Neural cell (in vitro differentiated cells): ENCODE measurements at regions not wholly inside any gene's neighbourhood (a gene's known extent, or its start where the extent isn't known, plus 50 kb on each side); places are given as distances from the start of the nearest gene placed in this dataset.

Experiments used
- H2AFZ ChIP-seq: fragments of 200-600, 300-800 bp; sonication (generic), shearing (Covaris generic); 2 replicates; pipeline ENCODE4 v1.6.0; 2014; ENCODE audit warnings: low read depth, mild to moderate bottlenecking, antibody characterized with exemption, low read length, moderate library complexity
- H3F3A ChIP-seq: fragments of 200-600 bp; shearing (Covaris generic); 2 replicates; pipeline ENCODE4 v1.6.1; 2016; ENCODE audit warnings: mild to moderate bottlenecking, moderate library complexity, mixed read lengths, antibody characterized with exemption, low read length; ENCODE audit not compliant: insufficient read depth, poor library complexity, severe bottlenecking
- H3K27ac ChIP-seq: fragments of 200-600, 300-800 bp; sonication (generic), shearing (Covaris generic); 2 replicates; pipeline ENCODE4 v1.5.1; 2014; ENCODE audit warnings: mild to moderate bottlenecking, low read length, moderate library complexity
- H3K27me3 ChIP-seq: fragments of 300-800, 200-600 bp; sonication (generic), shearing (Covaris generic); 2 replicates; pipeline ENCODE4 v1.6.0; 2014; ENCODE audit warnings: mild to moderate bottlenecking, low read depth, low read length, moderate library complexity; ENCODE audit not compliant: insufficient read depth
- H3K36me3 ChIP-seq: fragments of 300-800, 200-600 bp; sonication (generic), shearing (Covaris generic); 2 replicates; pipeline ENCODE4 v1.5.1; 2014; ENCODE audit warnings: mild to moderate bottlenecking, antibody characterized with exemption, low read length, moderate library complexity; ENCODE audit not compliant: insufficient read depth
- H3K4me2 ChIP-seq: fragments of 300-800, 200-600 bp; sonication (generic), shearing (Covaris generic); 2 replicates; pipeline ENCODE4 v1.6.0; 2014; ENCODE audit warnings: mild to moderate bottlenecking, low read length
- H3K4me3 ChIP-seq: fragments of 300-800, 200-600 bp; sonication (generic), shearing (Covaris generic); 2 replicates; pipeline ENCODE4 v1.5.1; 2014; ENCODE audit warnings: mild to moderate bottlenecking, low read length, moderate library complexity
- H3K79me2 ChIP-seq: fragments of 200-600 bp; shearing (Covaris generic); replicated peaks from 2 replicates; pipeline ENCODE4 v1.6.0; 2014; ENCODE audit warnings: mild to moderate bottlenecking, low read length, moderate library complexity; ENCODE audit not compliant: insufficient read depth
- H3K9ac ChIP-seq: fragments of 300-800, 200-600 bp; sonication (generic), shearing (Covaris generic); 2 replicates; pipeline ENCODE4 v1.6.1; 2016; ENCODE audit warnings: mild to moderate bottlenecking, low read length, mixed read lengths
- H3K9me2 ChIP-seq: fragments of 200-600 bp; shearing (Covaris generic); 2 replicates; pipeline ENCODE4 v1.6.1; 2016; ENCODE audit warnings: mild to moderate bottlenecking, low read length, mixed read lengths; ENCODE audit not compliant: insufficient read depth
- H3K9me3 ChIP-seq: fragments of 200-600, 300-800 bp; sonication (generic), shearing (Covaris generic); 2 replicates; pipeline ENCODE4 v1.6.1; 2016; ENCODE audit warnings: mild to moderate bottlenecking, mixed run types, low read length, moderate library complexity, mixed read lengths
- H4K20me1 ChIP-seq: fragments of 200-600 bp; shearing (Covaris generic); 2 replicates; pipeline ENCODE4 v1.6.1; 2016; ENCODE audit warnings: mild to moderate bottlenecking, mixed run types; ENCODE audit not compliant: insufficient read depth
- CTCF ChIP-seq: fragments of 450-650 bp; IDR thresholded peaks from 2 replicates; pipeline ENCODE4 v1.5.1; 2014; ENCODE audit warnings: antibody characterized with exemption, mild to moderate bottlenecking, moderate library complexity; ENCODE audit not compliant: poor library complexity, severe bottlenecking
- EP300 ChIP-seq: fragments of 450-650 bp; conservative IDR thresholded peaks from 2 replicates; pipeline ENCODE4 v1.6.1; 2014; ENCODE audit warnings: antibody characterized with exemption, mild to moderate bottlenecking, moderate library complexity; ENCODE audit not compliant: poor library complexity, severe bottlenecking
- EZH2 ChIP-seq: fragments of 200-600, 300-800 bp; shearing (Covaris generic), sonication (generic); IDR thresholded peaks from 2 replicates; pipeline ENCODE4 v1.6.1; 2014; ENCODE audit warnings: antibody characterized with exemption, low read length, borderline replicate concordance, mild to moderate bottlenecking; ENCODE audit not compliant: insufficient read depth, poor library complexity, severe bottlenecking
- MXI1 ChIP-seq: fragments of 450-650 bp; conservative IDR thresholded peaks from 2 replicates; pipeline ENCODE4 v1.6.1; 2014; ENCODE audit warnings: antibody characterized with exemption, mild to moderate bottlenecking; ENCODE audit not compliant: poor library complexity, severe bottlenecking
- POLR2AphosphoS5 ChIP-seq: IDR thresholded peaks from 2 replicates; pipeline ENCODE4 v1.6.1; 2012
- RAD21 ChIP-seq: fragments of 450-650 bp; conservative IDR thresholded peaks from 2 replicates; pipeline ENCODE4 v1.6.1; 2014; ENCODE audit warnings: antibody characterized with exemption, mild to moderate bottlenecking, moderate library complexity
- SMC3 ChIP-seq: fragments of 450-650 bp; conservative IDR thresholded peaks from 2 replicates; pipeline ENCODE4 v1.6.1; 2014; ENCODE audit warnings: antibody characterized with exemption, mild to moderate bottlenecking, moderate library complexity; ENCODE audit not compliant: poor library complexity
- TAF1 ChIP-seq: IDR thresholded peaks from 2 replicates; pipeline ENCODE4 v1.6.1; 2012; ENCODE audit warnings: low read depth
- TF ChIP-seq, protein P1 (sequence below): IDR thresholded peaks from 2 replicates; pipeline ENCODE4 v1.6.1; 2012; ENCODE audit warnings: borderline replicate concordance

- Histone ChIP-seq H3K27ac (no peak overlapping the region), H3K79me2 (no peaks in the 10 kb centered on the region), H3K36me3 (no peaks in the 10 kb centered on the region), H3K4me3 (no peak overlapping the region), H3K9me3 (no peaks in the 10 kb centered on the region), H3F3A (no peaks in the 10 kb centered on the region), H4K20me1 (no peaks in the 10 kb centered on the region), H3K9me2 (no peaks in the 10 kb centered on the region), H3K9ac (no peak overlapping the region), H3K4me2 (no peak overlapping the region), H2AFZ (no peak overlapping the region), H3K27me3 (no peaks in the 10 kb centered on the region)
- TF ChIP-seq EP300 (no peak), RAD21 (no peak), EZH2 (no peak), CTCF (no peak), TAF1 (no peak)
These were observed 817.2 kb downstream of the FAM181B start for GRCh38 chr11:81916451-81916850.

GRCh38 chr11:81915045-81915444, 818.6 kb downstream of the FAM181B start:
- Histone ChIP-seq H3K4me3 (no peak overlapping the region), H2AFZ (no peak overlapping the region), H3K79me2 (no peaks in the 10 kb centered on the region), H4K20me1 (no peaks in the 10 kb centered on the region), H3K4me2 (no peak overlapping the region), H3K9me2 (no peaks in the 10 kb centered on the region), H3F3A (no peaks in the 10 kb centered on the region), H3K36me3 (no peaks in the 10 kb centered on the region), H3K27ac (no peak overlapping the region), H3K9me3 (no peaks in the 10 kb centered on the region), H3K9ac (no peak overlapping the region), H3K27me3 (no peaks in the 10 kb centered on the region)
- TF ChIP-seq MXI1 = no peak
- no peak for TF ChIP-seq TAF1
- TF ChIP-seq, protein P1, sequence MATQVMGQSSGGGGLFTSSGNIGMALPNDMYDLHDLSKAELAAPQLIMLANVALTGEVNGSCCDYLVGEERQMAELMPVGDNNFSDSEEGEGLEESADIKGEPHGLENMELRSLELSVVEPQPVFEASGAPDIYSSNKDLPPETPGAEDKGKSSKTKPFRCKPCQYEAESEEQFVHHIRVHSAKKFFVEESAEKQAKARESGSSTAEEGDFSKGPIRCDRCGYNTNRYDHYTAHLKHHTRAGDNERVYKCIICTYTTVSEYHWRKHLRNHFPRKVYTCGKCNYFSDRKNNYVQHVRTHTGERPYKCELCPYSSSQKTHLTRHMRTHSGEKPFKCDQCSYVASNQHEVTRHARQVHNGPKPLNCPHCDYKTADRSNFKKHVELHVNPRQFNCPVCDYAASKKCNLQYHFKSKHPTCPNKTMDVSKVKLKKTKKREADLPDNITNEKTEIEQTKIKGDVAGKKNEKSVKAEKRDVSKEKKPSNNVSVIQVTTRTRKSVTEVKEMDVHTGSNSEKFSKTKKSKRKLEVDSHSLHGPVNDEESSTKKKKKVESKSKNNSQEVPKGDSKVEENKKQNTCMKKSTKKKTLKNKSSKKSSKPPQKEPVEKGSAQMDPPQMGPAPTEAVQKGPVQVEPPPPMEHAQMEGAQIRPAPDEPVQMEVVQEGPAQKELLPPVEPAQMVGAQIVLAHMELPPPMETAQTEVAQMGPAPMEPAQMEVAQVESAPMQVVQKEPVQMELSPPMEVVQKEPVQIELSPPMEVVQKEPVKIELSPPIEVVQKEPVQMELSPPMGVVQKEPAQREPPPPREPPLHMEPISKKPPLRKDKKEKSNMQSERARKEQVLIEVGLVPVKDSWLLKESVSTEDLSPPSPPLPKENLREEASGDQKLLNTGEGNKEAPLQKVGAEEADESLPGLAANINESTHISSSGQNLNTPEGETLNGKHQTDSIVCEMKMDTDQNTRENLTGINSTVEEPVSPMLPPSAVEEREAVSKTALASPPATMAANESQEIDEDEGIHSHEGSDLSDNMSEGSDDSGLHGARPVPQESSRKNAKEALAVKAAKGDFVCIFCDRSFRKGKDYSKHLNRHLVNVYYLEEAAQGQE = no peak
- no peak for TF ChIP-seq RAD21
- no peak for TF ChIP-seq CTCF
- TF ChIP-seq SMC3 = no peak
- no peak for TF ChIP-seq EZH2
- TF ChIP-seq POLR2AphosphoS5 = no peak
- no peak for TF ChIP-seq EP300
